ENCODE measurements at regions not wholly inside any gene's neighbourhood (a gene's known extent, or its start where the extent isn't known, plus 50 kb on each side); places are given as distances from the start of the nearest gene placed in this dataset.

- Histone ChIP-seq H3F3A (ENCODE audit: insufficient read depth, low read depth) (no peaks in the 10 kb centered on the region), H3K36me3 (ENCODE audit: low read depth) (no peaks in the 10 kb centered on the region), H3K27me3 (ENCODE audit: insufficient read depth, low read depth) (no peaks in the 10 kb centered on the region), H3K9me2 (ENCODE audit: insufficient read depth) (no peaks in the 10 kb centered on the region), H3K79me2 (ENCODE audit: low read depth) (no peaks in the 10 kb centered on the region), H3K27ac (no peak overlapping the region), H3K4me2 (no peak overlapping the region), H3K9me3 (ENCODE audit: insufficient read depth, low read depth) (no peaks in the 10 kb centered on the region), H3K4me1 (replicated peaks; ENCODE audit: insufficient read depth) (0 out of 2 replicates have a peak, but pooled peaks cover 4% of the 10 kb centered on the region), H3K4me3 (no peak overlapping the region), H2AFZ (no peak overlapping the region), H4K20me1 (ENCODE audit: insufficient read depth) (no peaks in the 10 kb centered on the region)
- CTCF ChIA-PET, result no interaction called here
- DNase-seq, result no peak
- intact Hi-C loops (cut with micrococcal nuclease; ENCODE audit: unreplicated experiment), result no loop called here
- POLR2A ChIA-PET (ENCODE audit: unreplicated experiment), result no interaction called here
- no TSS peak for BruUV-seq (replicated peaks)
- no peak for TF ChIP-seq EZH2 (IDR thresholded peaks at IDR 0.05; ENCODE audit: low read depth)
- TF ChIP-seq, protein P1, sequence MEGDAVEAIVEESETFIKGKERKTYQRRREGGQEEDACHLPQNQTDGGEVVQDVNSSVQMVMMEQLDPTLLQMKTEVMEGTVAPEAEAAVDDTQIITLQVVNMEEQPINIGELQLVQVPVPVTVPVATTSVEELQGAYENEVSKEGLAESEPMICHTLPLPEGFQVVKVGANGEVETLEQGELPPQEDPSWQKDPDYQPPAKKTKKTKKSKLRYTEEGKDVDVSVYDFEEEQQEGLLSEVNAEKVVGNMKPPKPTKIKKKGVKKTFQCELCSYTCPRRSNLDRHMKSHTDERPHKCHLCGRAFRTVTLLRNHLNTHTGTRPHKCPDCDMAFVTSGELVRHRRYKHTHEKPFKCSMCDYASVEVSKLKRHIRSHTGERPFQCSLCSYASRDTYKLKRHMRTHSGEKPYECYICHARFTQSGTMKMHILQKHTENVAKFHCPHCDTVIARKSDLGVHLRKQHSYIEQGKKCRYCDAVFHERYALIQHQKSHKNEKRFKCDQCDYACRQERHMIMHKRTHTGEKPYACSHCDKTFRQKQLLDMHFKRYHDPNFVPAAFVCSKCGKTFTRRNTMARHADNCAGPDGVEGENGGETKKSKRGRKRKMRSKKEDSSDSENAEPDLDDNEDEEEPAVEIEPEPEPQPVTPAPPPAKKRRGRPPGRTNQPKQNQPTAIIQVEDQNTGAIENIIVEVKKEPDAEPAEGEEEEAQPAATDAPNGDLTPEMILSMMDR (conservative IDR thresholded peaks at IDR 0.05), result no peak
Observed at GRCh38 chr9:87181670-87182069, 234.4 kb upstream of the GAS1 start.

GRCh38 chr9:87184956-87185642 is 237.8 kb upstream of the GAS1 start:
- H3K4me1 ChIP-seq (replicated peaks; ENCODE audit: insufficient read depth), result no peaks in the 10 kb centered on the region
- ChIA-PET CTCF (no interaction called here), POLR2A (ENCODE audit: unreplicated experiment) (no interaction called here)
- no peak overlapping the region for H3K4me2 ChIP-seq
- no peaks in the 10 kb centered on the region for H3K9me2 ChIP-seq (ENCODE audit: insufficient read depth)
- H3K27me3 ChIP-seq (ENCODE audit: insufficient read depth, low read depth), result no peaks in the 10 kb centered on the region
- intact Hi-C loops (cut with micrococcal nuclease; ENCODE audit: unreplicated experiment), result loop anchor here (5.0 kb wide), 1 partner anchor 48 kb away; no protein-coding TSS in a partner anchor
- no peaks in the 10 kb centered on the region for H3K36me3 ChIP-seq (ENCODE audit: low read depth)
- no peak for DNase-seq
- H3F3A ChIP-seq (ENCODE audit: insufficient read depth, low read depth), result no peaks in the 10 kb centered on the region
- TF ChIP-seq, protein P1 (conservative IDR thresholded peaks at IDR 0.05), result no peak
- TF ChIP-seq EZH2 (IDR thresholded peaks at IDR 0.05; ENCODE audit: low read depth), result no peak
- no TSS peak for BruUV-seq (replicated peaks)
- no peak overlapping the region for H3K4me3 ChIP-seq
- H3K9me3 ChIP-seq (ENCODE audit: insufficient read depth, low read depth), result no peaks in the 10 kb centered on the region
- H3K79me2 ChIP-seq (ENCODE audit: low read depth), result no peaks in the 10 kb centered on the region
- H3K27ac ChIP-seq, result no peak overlapping the region
- no peak overlapping the region for H2AFZ ChIP-seq
- H4K20me1 ChIP-seq (ENCODE audit: insufficient read depth), result no peaks in the 10 kb centered on the region

- no peak for TF ChIP-seq EZH2 (IDR thresholded peaks at IDR 0.05; ENCODE audit: low read depth)
- TF ChIP-seq, protein P1 (conservative IDR thresholded peaks at IDR 0.05), result no peak
- no TSS peak for BruUV-seq (replicated peaks)
- intact Hi-C loops (cut with micrococcal nuclease; ENCODE audit: unreplicated experiment), result loop anchor here (5.0 kb wide), 1 partner anchor 50 kb away; no protein-coding TSS in a partner anchor
Observed at GRCh38 chr9:87187656-87188055, 240.3 kb upstream of the GAS1 start.

More at GRCh38 chr9:87187656-87188055, 240.3 kb upstream of the GAS1 start:
- Histone ChIP-seq H4K20me1 (ENCODE audit: insufficient read depth) (no peaks in the 10 kb centered on the region), H3K4me1 (replicated peaks; ENCODE audit: insufficient read depth) (no peaks in the 10 kb centered on the region), H3K9me3 (ENCODE audit: insufficient read depth, low read depth) (no peaks in the 10 kb centered on the region), H3K27me3 (ENCODE audit: insufficient read depth, low read depth) (no peaks in the 10 kb centered on the region), H3K4me3 (no peak overlapping the region), H3K9me2 (ENCODE audit: insufficient read depth) (no peaks in the 10 kb centered on the region), H3K79me2 (ENCODE audit: low read depth) (no peaks in the 10 kb centered on the region), H3F3A (ENCODE audit: insufficient read depth, low read depth) (no peaks in the 10 kb centered on the region), H3K27ac (no peak overlapping the region), H3K36me3 (ENCODE audit: low read depth) (no peaks in the 10 kb centered on the region), H2AFZ (no peak overlapping the region), H3K4me2 (no peak overlapping the region)
- POLR2A ChIA-PET (ENCODE audit: unreplicated experiment), result no interaction called here
- no peak for DNase-seq
- CTCF ChIA-PET, result no interaction called here
